ENCODE measurements at regions not wholly inside any gene's neighbourhood (a gene's known extent, or its start where the extent isn't known, plus 50 kb on each side); places are given as distances from the start of the nearest gene placed in this dataset.

DNA sequence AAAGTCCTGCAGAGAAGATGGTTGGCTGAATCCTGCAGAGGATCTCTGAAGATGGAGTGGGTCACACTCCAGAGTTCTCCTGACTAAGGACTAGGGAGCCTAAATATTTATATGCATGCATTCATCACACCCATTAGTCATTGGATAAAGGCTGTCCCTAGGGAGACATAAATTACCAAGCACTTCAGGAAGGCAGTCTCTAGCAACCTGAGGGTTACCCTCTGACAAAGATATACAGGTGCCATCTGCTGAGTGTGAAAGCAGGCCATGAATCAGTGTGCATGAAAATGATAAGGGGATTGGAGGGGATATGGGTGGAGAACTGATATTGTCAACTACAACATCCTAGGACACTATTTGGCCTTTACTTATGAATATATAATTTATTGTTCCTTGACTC is 294.8 kb upstream of the DDX18 start:
- TF ChIP-seq, protein P1, sequence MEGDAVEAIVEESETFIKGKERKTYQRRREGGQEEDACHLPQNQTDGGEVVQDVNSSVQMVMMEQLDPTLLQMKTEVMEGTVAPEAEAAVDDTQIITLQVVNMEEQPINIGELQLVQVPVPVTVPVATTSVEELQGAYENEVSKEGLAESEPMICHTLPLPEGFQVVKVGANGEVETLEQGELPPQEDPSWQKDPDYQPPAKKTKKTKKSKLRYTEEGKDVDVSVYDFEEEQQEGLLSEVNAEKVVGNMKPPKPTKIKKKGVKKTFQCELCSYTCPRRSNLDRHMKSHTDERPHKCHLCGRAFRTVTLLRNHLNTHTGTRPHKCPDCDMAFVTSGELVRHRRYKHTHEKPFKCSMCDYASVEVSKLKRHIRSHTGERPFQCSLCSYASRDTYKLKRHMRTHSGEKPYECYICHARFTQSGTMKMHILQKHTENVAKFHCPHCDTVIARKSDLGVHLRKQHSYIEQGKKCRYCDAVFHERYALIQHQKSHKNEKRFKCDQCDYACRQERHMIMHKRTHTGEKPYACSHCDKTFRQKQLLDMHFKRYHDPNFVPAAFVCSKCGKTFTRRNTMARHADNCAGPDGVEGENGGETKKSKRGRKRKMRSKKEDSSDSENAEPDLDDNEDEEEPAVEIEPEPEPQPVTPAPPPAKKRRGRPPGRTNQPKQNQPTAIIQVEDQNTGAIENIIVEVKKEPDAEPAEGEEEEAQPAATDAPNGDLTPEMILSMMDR (IDR thresholded peaks at IDR 0.05; ENCODE audit: low read depth, low read length, missing control alignments) = no peak
- H3K4me3 ChIP-seq (replicated peaks; ENCODE audit: low read depth, low read length) = no peak overlapping the region
- no peak for DNase-seq (ENCODE audit: extremely low read depth, low read depth)

DNA sequence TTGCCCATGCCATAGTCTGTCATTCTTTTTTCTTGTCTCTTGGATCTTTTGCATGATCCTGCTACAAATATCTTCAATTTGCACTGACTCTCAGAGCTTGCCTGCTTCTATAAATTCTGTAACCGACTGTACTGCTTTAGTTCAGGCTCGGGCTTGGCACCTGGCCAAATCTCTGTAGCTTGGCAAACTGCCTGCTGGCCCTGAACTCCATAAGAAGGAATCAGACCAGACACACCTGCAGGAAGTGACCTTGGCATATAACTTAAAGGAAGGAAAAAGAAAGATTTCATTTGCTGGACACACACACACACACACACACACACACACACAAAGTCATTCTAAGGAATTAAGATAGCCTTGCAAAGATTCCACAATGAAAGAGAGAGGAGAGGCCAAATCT is 291.2 kb upstream of the DDX18 start:
- no peak for DNase-seq (ENCODE audit: extremely low read depth, low read depth)
- TF ChIP-seq, protein P1 (IDR thresholded peaks at IDR 0.05; ENCODE audit: low read depth, low read length, missing control alignments) = no peak
- no peak overlapping the region for H3K4me3 ChIP-seq (replicated peaks; ENCODE audit: low read depth, low read length)

DNA sequence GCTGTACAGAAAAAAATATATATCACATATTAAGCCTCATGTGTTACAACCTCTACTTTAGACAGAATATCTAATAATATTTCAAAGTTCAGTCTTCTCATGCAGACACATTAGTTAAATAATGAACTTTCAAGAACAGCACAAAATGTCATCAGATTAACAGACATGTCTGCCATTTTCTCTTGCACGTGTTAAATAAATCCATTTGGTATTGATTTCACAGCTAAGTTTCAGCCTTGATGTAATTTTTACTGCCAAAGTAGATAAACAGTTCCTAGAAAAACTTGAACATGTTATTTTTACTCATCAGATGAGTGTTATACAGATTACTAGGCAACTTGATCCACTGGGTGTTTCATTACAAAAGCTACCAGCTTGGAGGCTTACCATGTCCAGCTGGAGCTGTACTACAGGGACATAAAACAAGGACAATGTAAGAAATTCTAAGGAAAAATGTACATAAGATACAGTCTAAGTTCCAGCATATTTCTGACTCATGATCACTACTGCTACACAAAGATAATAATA is 290.7 kb upstream of the DDX18 start:
- TF ChIP-seq, protein P1 (IDR thresholded peaks at IDR 0.05; ENCODE audit: low read depth, low read length, missing control alignments) = no peak
- DNase-seq (ENCODE audit: extremely low read depth, low read depth) = no peak
- no peak overlapping the region for H3K4me3 ChIP-seq (replicated peaks; ENCODE audit: low read depth, low read length)

DNA sequence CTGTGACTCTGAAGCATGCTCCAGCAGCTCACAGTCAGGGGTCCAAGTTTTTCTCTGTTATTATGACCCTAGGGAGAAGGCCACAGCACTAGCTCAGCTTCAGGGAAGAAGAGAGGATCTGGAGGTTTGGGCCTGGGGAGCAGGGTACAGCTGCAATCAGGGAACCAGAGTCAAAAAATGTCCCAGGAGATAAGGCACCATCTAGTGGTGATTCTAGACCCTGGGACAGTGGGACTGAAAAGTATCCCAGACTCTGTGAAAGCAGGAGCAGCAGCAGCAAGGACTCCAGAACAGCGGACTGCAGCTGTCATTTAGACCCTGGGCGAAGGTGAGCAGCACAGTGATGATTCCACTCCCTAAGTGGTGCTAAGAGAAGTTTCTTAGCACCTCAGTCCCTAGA is 278.4 kb upstream of the DDX18 start:
- TF ChIP-seq, protein P1 (IDR thresholded peaks at IDR 0.05; ENCODE audit: low read depth, low read length, missing control alignments) = no peak
- H3K4me3 ChIP-seq (replicated peaks; ENCODE audit: low read depth, low read length) = no peak overlapping the region
- no peak for DNase-seq (ENCODE audit: extremely low read depth, low read depth)

DNA sequence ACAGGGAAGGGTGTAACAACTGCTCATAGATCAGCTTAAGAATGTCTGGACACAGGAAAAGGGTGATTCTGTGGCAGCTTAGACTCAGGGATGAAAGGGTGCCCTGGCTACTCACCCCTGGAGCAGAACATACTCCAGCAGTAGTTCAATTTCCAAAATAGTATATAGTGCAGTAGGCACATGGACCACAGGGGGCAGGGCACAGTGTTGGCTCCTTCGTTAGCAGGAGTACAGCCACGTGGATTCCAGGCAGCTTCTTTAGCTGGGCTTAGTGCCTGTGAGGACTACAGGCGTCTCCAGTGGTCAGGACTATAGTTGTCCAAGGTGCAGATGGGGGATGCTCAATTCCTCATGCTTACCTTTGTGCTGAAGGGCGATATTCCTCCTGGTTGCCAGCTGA is 277.5 kb upstream of the DDX18 start:
- H3K4me3 ChIP-seq (replicated peaks; ENCODE audit: low read depth, low read length) = no peak overlapping the region
- no peak for DNase-seq (ENCODE audit: extremely low read depth, low read depth)
- TF ChIP-seq, protein P1 (IDR thresholded peaks at IDR 0.05; ENCODE audit: low read depth, low read length, missing control alignments) = no peak

DNA sequence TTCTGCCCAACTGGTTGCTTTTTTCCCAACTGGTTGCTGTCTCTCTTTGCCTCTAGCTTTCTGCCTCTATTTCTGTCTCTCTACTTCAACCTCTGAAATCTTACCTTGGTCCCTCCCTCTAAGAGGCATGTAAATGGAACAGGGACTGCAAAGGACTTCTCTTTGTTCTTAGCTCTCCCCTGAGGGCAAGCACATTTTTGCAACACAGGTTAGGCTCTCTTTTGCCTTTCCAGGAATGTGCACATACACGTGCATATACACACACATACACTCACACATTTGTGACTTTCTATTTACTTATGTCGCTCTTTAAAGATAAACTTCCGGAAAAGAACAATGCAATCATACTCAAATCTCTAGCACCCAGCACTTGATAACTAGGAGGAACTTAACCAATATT is 262.6 kb upstream of the DDX18 start:
- TF ChIP-seq, protein P1 (IDR thresholded peaks at IDR 0.05; ENCODE audit: low read depth, low read length, missing control alignments) = no peak
- H3K4me3 ChIP-seq (replicated peaks; ENCODE audit: low read depth, low read length) = no peak overlapping the region
- no peak for DNase-seq (ENCODE audit: extremely low read depth, low read depth)

DNA sequence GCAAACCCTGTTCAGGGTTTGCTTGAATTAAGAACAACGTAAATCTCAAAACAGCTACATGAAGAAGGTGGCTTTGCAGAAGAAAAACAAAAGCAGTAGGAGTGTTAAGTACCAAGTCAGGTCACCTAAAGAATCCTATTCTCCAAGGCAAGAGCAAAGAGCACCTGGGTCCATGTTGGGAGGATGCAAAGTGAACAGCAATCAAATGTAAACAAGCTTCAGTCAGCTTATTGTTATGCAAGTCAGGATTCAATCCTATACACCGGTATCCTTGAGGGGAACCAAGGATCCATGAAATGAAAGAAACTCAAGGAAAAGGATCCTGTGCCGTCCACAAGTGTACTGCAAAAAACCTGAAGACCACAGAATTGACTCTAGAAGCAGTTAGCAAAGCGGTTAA is 261.0 kb upstream of the DDX18 start:
- no peak overlapping the region for H3K4me3 ChIP-seq (replicated peaks; ENCODE audit: low read depth, low read length)
- TF ChIP-seq, protein P1 (IDR thresholded peaks at IDR 0.05; ENCODE audit: low read depth, low read length, missing control alignments) = no peak
- no peak for DNase-seq (ENCODE audit: extremely low read depth, low read depth)
